Prostate gland (tissue), 2 donors: ENCODE measurements at regions not wholly inside any gene's neighbourhood (a gene's known extent, or its start where the extent isn't known, plus 50 kb on each side); places are given as distances from the start of the nearest gene placed in this dataset.

Experiments
- DNase-seq: peaks from one replicate; pipeline ENCODE4 v3.0.0-alpha.2; 2019; ENCODE audit warnings: low spot score
- H3K27ac ChIP-seq, 2 donors: fragments of 200-600 bp; sonication (generic); 2 replicates each; pipeline ENCODE4 v1.5.1; 2017 to 2019
- H3K27me3 ChIP-seq: fragments of 200-600 bp; sonication (generic); replicated peaks from 2 replicates; pipeline ENCODE4 v1.5.1; 2019; ENCODE audit not compliant: insufficient read depth
- H3K36me3 ChIP-seq, 2 donors: fragments of 200-600 bp; sonication (generic); 1 replicate in 1 of 2; 2 replicates in 1 of 2; pipeline versions ENCODE4 v1.5.1 to v1.8.1; 2017 to 2019
- H3K4me1 ChIP-seq: fragments of 200-600 bp; sonication (generic); replicated peaks from 2 replicates; pipeline ENCODE4 v1.5.1; 2019
- H3K4me3 ChIP-seq, 2 donors: fragments of 200-600 bp; sonication (generic); 2 replicates each; pipeline ENCODE4 v1.5.1; 2017 to 2019
- H3K9me3 ChIP-seq: fragments of 200-600 bp; sonication (generic); 2 replicates; pipeline ENCODE4 v1.5.1; 2017
- POLR2A ChIP-seq: fragments of 450-650 bp; IDR thresholded peaks from one replicate; pipeline ENCODE4 v1.6.1; 2016; ENCODE audit warnings: antibody characterized with exemption, mild to moderate bottlenecking
- POLR2AphosphoS5 ChIP-seq: sonication (generic); formaldehyde crosslinking; IDR thresholded peaks from one replicate; pipeline ENCODE4 v1.6.1; 2017; ENCODE audit warnings: antibody characterized with exemption
- WGBS: methylation state at CpG from one replicate; pipeline ENCODE4 v1.1.5; 2018; 5-methylcytosine and 5-hydroxymethylcytosine counted together
- intact Hi-C: fragments of 100-400 bp; cut with DNase I; formaldehyde crosslinking; loops from one replicate; pipeline ENCODE4 v1.14.2; 2022
- TF ChIP-seq, protein P1 (sequence below), 4 experiments: fragments of 200-600 bp in 2 of 4; fragments of 450-650 bp in 2 of 4; sonication (generic) in 2 of 4; IDR thresholded peaks; 1 replicate in 3 of 4; 2 replicates in 1 of 4; pipeline ENCODE4 v1.5.1; 2016 to 2019; ENCODE audit warnings: antibody characterized with exemption in 4 of 4, mild to moderate bottlenecking in 2 of 4, moderate library complexity in 2 of 4

GRCh38 chr12:84174115-84174514 is 738.5 kb downstream of the SLC6A15 start:
- no peaks in the 10 kb centered on the region for H3K9me3 ChIP-seq
- 91% methylated on average over 5 of the region's 5 CpGs for WGBS
- no peak for DNase-seq
- H3K27me3 ChIP-seq, result no peaks in the 10 kb centered on the region
- intact Hi-C loops, result no loop called here
- no peak overlapping the region for H3K27ac ChIP-seq
- H3K4me1 ChIP-seq, result no peaks in the 10 kb centered on the region
- H3K36me3 ChIP-seq, result no peaks in the 10 kb centered on the region
- no peak overlapping the region for H3K4me3 ChIP-seq
- TF ChIP-seq POLR2AphosphoS5 (no peak), POLR2A (no peak)
- TF ChIP-seq, protein P1, sequence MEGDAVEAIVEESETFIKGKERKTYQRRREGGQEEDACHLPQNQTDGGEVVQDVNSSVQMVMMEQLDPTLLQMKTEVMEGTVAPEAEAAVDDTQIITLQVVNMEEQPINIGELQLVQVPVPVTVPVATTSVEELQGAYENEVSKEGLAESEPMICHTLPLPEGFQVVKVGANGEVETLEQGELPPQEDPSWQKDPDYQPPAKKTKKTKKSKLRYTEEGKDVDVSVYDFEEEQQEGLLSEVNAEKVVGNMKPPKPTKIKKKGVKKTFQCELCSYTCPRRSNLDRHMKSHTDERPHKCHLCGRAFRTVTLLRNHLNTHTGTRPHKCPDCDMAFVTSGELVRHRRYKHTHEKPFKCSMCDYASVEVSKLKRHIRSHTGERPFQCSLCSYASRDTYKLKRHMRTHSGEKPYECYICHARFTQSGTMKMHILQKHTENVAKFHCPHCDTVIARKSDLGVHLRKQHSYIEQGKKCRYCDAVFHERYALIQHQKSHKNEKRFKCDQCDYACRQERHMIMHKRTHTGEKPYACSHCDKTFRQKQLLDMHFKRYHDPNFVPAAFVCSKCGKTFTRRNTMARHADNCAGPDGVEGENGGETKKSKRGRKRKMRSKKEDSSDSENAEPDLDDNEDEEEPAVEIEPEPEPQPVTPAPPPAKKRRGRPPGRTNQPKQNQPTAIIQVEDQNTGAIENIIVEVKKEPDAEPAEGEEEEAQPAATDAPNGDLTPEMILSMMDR (IDR thresholded peaks at IDR 0.05), result no peak

- intact Hi-C loops, result no loop called here
- WGBS, result 38% methylated on average over 4 of the region's 4 CpGs
Observed at GRCh38 chr12:84172823-84173424, 739.7 kb downstream of the SLC6A15 start.

DNA sequence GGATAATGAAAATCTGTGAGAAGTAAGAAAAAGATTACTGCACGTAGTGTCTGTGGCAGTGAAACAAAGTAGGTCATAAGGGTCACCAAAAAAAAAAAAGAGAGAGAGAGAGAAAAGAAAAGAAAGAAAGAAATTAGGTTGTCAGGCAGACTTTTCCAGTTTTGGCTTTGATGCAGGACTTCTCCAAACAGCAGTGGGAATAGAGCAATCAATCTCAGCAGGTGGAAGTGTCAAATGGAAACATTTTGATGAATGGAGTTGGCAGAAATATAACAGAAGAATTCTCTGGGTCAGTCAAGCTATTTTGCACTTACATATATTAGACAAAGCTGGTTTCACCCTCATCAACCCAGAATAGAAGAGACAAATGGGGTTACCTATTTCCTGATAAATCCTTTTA is 745.8 kb downstream of the SLC6A15 start:
- H3K4me1 ChIP-seq, result no peaks in the 10 kb centered on the region
- DNase-seq, result no peak
- H3K9me3 ChIP-seq, result no peaks in the 10 kb centered on the region
- H3K27ac ChIP-seq, result no peak overlapping the region
- intact Hi-C loops, result no loop called here
- WGBS, result 62% methylated on average over 1 of the region's 1 CpG
- H3K4me3 ChIP-seq, result no peak overlapping the region
- no peak for TF ChIP-seq POLR2AphosphoS5
- TF ChIP-seq POLR2A, result no peak
- TF ChIP-seq, protein P1 (IDR thresholded peaks at IDR 0.05), result no peak
- H3K36me3 ChIP-seq, result no peaks in the 10 kb centered on the region
- H3K27me3 ChIP-seq, result no peaks in the 10 kb centered on the region

More at GRCh38 chr12:84172823-84173424, 739.7 kb downstream of the SLC6A15 start:
- Histone ChIP-seq H3K27me3 (no peaks in the 10 kb centered on the region), H3K9me3 (no peaks in the 10 kb centered on the region), H3K4me3 (no peak overlapping the region), H3K36me3 (no peaks in the 10 kb centered on the region), H3K27ac (no peak overlapping the region), H3K4me1 (no peaks in the 10 kb centered on the region)
- no peak for DNase-seq
- TF ChIP-seq POLR2AphosphoS5 (no peak), POLR2A (no peak)
- TF ChIP-seq, protein P1 (IDR thresholded peaks at IDR 0.05), result no peak

- H3K4me1 ChIP-seq, result no peaks in the 10 kb centered on the region
- intact Hi-C loops, result no loop called here
- no peaks in the 10 kb centered on the region for H3K36me3 ChIP-seq
- no peak overlapping the region for H3K27ac ChIP-seq
- TF ChIP-seq, protein P1 (IDR thresholded peaks at IDR 0.05), result no peak
- no peak for TF ChIP-seq POLR2A
- no peak for TF ChIP-seq POLR2AphosphoS5
- DNase-seq, result no peak
- no peak overlapping the region for H3K4me3 ChIP-seq
- no peaks in the 10 kb centered on the region for H3K27me3 ChIP-seq
- H3K9me3 ChIP-seq, result no peaks in the 10 kb centered on the region
- 44% methylated on average over 2 of the region's 2 CpGs for WGBS
Observed at GRCh38 chr12:84165998-84166571, 746.5 kb downstream of the SLC6A15 start.

- Histone ChIP-seq H3K4me3 (no peak overlapping the region), H3K27ac (no peak overlapping the region), H3K9me3 (no peaks in the 10 kb centered on the region), H3K36me3 (no peaks in the 10 kb centered on the region), H3K4me1 (no peaks in the 10 kb centered on the region), H3K27me3 (no peaks in the 10 kb centered on the region)
- DNase-seq, result no peak
- TF ChIP-seq, protein P1 (IDR thresholded peaks at IDR 0.05), result no peak
- TF ChIP-seq POLR2A (no peak), POLR2AphosphoS5 (no peak)
- intact Hi-C loops, result no loop called here
- 75% methylated on average over 2 of the region's 2 CpGs for WGBS
Observed at GRCh38 chr12:84161296-84161695, 751.3 kb downstream of the SLC6A15 start.
